Kidney tubule cell (primary cell): ENCODE measurements at regions not wholly inside any gene's neighbourhood (a gene's known extent, or its start where the extent isn't known, plus 50 kb on each side); places are given as distances from the start of the nearest gene placed in this dataset.

Source experiments
- DNase-seq: peaks from one replicate; pipeline ENCODE4 v3.0.0-alpha.2; 2018; ENCODE audit warnings: low spot score

GRCh38 chr2:20110876-20111275 is 59.4 kb upstream of the LAPTM4A start:
- DNase-seq, result no peak

DNA sequence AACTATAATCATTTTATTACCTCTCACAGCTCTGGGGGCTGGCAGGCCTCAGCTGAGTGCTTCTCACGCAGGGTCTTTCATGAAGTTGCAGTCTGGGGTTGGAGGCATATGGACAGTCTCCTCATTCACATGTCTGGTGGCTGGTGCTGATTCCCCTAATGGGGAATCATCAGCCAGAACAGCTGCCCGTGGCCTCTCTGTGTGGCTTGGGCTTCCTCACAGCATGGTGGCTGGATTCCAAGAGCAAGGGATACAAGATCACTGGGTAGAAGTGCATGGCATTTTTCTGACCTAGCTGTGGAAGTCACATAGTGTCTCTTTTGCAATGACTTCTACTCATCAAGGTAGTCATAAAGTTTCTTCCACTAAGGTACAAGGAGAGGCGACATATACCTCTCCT is 59.0 kb upstream of the LAPTM4A start:
- DNase-seq, result no peak

DNA sequence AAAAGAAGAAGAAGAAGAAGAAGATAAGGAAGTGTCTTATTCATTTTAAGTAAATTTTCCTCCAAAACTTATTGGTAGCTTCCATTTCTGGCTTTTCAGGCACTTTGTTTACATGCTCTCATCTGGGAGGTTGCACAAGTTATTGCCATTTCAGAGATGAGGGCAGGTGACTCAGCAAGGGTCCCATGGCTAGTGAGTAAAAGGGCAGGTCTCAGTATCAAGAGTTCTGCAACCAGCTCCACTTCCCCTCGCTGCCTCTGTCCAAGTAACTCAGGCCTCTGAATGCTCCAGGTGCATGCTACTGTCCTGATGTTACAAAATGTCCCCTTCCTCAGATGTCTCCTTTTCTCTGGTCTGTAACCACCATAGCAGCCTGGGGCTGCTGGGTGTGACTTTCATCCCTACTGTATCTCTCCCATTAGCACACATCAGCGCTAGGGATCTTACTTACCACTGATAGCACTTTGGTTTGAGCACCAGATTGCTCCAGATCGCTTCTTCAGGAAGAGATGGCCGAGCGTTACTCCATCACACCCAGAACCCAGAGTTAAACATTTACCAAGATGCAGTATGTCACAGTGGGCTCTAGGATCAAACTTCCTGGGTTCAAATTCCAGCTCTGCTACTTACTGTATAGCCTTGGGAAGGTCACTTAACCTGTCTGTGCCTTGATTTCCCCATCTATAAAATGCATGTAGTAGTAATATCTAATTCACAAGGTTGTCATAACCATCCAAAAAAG is 57.4 kb upstream of the LAPTM4A start:
- DNase-seq, result peak; percentile 52

GRCh38 chr2:20107776-20108175 is 56.3 kb upstream of the LAPTM4A start:
- DNase-seq, result no peak

GRCh38 chr2:20107352-20107751 is 55.9 kb upstream of the LAPTM4A start:
- DNase-seq, result no peak

DNA sequence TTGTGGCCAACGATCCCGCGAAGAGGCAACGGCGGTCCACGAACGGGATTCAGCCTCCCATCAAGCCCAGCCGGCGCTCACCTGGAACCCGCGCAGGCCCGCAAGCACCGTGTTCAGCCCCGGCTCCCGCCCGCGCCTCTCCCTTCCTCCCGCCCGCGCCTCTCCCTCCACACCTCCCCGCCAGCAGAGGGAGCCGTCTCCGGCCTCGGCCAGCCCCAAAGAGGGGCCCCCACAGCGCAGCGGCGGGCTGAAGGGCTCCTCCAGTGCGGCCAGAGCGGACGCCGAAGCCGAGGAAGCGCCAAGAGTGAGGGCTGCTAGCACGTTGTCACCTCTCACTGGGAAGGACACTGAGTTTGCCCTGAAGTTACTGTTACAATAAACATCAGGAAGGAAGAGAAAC is 55.3 kb upstream of the LAPTM4A start:
- DNase-seq, result no peak

DNA sequence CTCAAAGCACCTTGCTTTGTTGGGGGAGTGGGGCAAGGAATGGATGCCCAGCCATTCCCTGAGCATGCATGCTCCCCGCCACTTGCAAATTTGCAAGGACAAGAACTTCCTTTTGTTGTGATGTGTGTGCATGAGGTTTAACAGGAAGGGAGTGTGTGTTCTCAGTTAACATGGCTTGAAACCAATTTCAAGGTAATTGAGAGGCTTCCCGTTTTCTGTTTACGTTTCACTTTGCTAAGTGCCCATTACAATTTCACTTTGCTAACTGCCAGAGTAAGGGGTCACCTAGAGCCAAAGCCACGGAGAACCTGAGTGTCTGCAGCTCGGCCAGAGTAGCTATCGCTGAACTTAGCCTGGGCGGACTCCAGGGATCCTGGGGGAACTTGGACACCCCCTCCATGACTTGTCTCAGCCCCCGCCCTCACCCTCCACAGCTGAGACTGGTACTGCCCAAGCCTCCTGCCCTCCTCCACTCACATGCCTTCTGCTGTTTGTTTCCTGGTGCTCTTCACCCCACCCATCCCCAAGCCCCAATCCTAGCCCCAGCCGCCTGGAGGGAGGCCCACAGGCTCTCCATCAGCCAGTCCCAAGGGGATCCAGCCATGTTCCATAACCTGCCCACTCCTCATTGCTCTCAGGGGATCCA is 53.6 kb upstream of the LAPTM4A start:
- no peak for DNase-seq

GRCh38 chr2:20103530-20103929 is 52.1 kb upstream of the LAPTM4A start:
- peak; percentile 64 for DNase-seq
